ENCODE measurements at regions not wholly inside any gene's neighbourhood (a gene's known extent, or its start where the extent isn't known, plus 50 kb on each side); places are given as distances from the start of the nearest gene placed in this dataset.

DNA sequence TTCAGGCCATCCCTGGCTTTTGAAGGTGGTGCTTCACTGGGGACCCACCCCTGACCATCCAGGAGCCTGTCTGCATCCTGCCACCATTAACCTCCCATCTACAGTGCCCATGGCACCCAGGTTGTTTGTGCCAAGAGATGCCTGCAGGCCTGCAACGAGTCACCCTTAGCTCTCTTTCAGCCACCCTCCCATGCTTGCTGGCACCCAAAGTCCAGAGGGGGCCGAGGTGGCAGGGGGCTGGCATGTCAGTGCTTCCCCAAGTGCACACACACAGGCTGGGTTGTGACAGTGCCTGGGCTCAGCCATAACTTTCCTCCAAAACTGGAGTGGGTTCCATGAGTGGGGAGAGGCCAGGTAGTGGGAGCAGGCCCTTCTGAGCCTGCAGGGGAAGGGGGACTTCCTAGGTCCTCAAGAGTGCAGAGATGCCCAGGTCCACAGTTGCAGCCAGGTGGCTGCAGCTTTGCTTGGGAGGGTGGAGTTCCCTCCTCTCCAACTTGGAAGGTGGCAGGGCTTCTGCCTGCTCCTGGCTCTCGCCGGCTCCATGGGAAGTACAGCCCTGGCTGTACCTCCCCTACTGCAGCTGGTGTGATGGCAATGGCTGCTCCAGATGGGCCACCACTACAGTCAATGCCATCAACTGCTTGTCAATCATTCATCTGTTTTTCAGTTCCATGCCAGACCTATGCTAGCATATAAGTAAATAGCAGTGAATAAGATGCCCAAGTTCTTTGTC is 235.9 kb upstream of the GIMD1 start:
- TF ChIP-seq CTCF (IDR thresholded peaks at IDR 0.05) (no peak), POLR2A (IDR thresholded peaks at IDR 0.05) (no peak)
